H9 (cell line): ENCODE measurements at regions not wholly inside any gene's neighbourhood (a gene's known extent, or its start where the extent isn't known, plus 50 kb on each side); places are given as distances from the start of the nearest gene placed in this dataset.

Source experiments
- DNase-seq: peaks from one replicate; pipeline ENCODE4 v3.0.0-alpha.2; 2017
- H2AFZ ChIP-seq: one replicate; pipeline ENCODE4 v1.6.1; 2013; ENCODE audit warnings: mild to moderate bottlenecking, low read length, control low read depth, moderate library complexity
- H2AK5ac ChIP-seq: 2 replicates; pipeline ENCODE4 v1.6.1; 2013; ENCODE audit warnings: low read length, control low read depth, mixed read lengths; ENCODE audit not compliant: insufficient read length
- H2BK120ac ChIP-seq: one replicate; pipeline ENCODE4 v1.6.1; 2013; ENCODE audit warnings: low read depth, mild to moderate bottlenecking, low read length, control low read depth, inconsistent platforms; ENCODE audit not compliant: poor library complexity, severe bottlenecking
- H2BK12ac ChIP-seq: 2 replicates; pipeline ENCODE4 v1.6.1; 2013; ENCODE audit warnings: low read length, control low read depth, mixed read lengths, low read depth; ENCODE audit not compliant: insufficient read length
- H2BK15ac ChIP-seq: 2 replicates; pipeline ENCODE4 v1.6.1; 2013; ENCODE audit warnings: low read depth, low read length, control low read depth
- H2BK20ac ChIP-seq: one replicate; pipeline ENCODE4 v1.6.1; 2013; ENCODE audit warnings: low read depth, mild to moderate bottlenecking, low read length, control low read depth, inconsistent platforms; ENCODE audit not compliant: poor library complexity, severe bottlenecking
- H2BK5ac ChIP-seq: 2 replicates; pipeline ENCODE4 v1.6.1; 2013; ENCODE audit warnings: low read length, control low read depth, mixed read lengths; ENCODE audit not compliant: insufficient read length
- H3K14ac ChIP-seq: 2 replicates; pipeline ENCODE4 v1.6.1; 2013; ENCODE audit warnings: low read length, control low read depth; ENCODE audit not compliant: insufficient read depth
- H3K18ac ChIP-seq: 2 replicates; pipeline ENCODE4 v1.6.1; 2013; ENCODE audit warnings: low read depth, mild to moderate bottlenecking, mixed read lengths, low read length, control low read depth; ENCODE audit not compliant: insufficient read length
- H3K23ac ChIP-seq: 2 replicates; pipeline ENCODE4 v1.6.1; 2013; ENCODE audit warnings: low read length, control low read depth, mixed read lengths, low read depth; ENCODE audit not compliant: insufficient read length
- H3K23me2 ChIP-seq: 2 replicates; pipeline ENCODE4 v1.6.1; 2013; ENCODE audit warnings: low read depth, mild to moderate bottlenecking, mixed read lengths, low read length, control low read depth; ENCODE audit not compliant: insufficient read length, poor library complexity, severe bottlenecking
- H3K27ac ChIP-seq: 2 replicates; pipeline ENCODE4 v1.5.1; 2013; ENCODE audit warnings: low read length, control low read depth, mixed read lengths, low read depth; ENCODE audit not compliant: insufficient read length
- H3K27me3 ChIP-seq: 2 replicates; pipeline ENCODE4 v1.6.1; 2013; ENCODE audit warnings: low read length, control low read depth, inconsistent platforms; ENCODE audit not compliant: insufficient read depth
- H3K4ac ChIP-seq: 2 replicates; pipeline ENCODE4 v1.6.1; 2013; ENCODE audit warnings: low read depth, mild to moderate bottlenecking, control low read depth, inconsistent platforms, low read length, moderate library complexity
- H3K4me1 ChIP-seq: 2 replicates; pipeline ENCODE4 v1.6.1; 2013; ENCODE audit warnings: low read length, control low read depth, inconsistent platforms; ENCODE audit not compliant: insufficient read depth
- H3K4me2 ChIP-seq: 2 replicates; pipeline ENCODE4 v1.6.1; 2013; ENCODE audit warnings: low read length, control low read depth, mixed read lengths; ENCODE audit not compliant: insufficient read length, insufficient read depth
- H3K56ac ChIP-seq: 2 replicates; pipeline ENCODE4 v1.6.1; 2013; ENCODE audit warnings: low read depth, mild to moderate bottlenecking, mixed read lengths, low read length, control low read depth; ENCODE audit not compliant: insufficient read length
- H3K79me1 ChIP-seq: 2 replicates; pipeline ENCODE4 v1.6.1; 2013; ENCODE audit warnings: low read depth, mild to moderate bottlenecking, moderate library complexity, low read length, control low read depth, inconsistent platforms; ENCODE audit not compliant: insufficient read depth, poor library complexity, severe bottlenecking
- H3K79me2 ChIP-seq: 2 replicates; pipeline ENCODE4 v1.6.1; 2013; ENCODE audit warnings: low read length, control low read depth, inconsistent platforms; ENCODE audit not compliant: insufficient read depth
- H3K9ac ChIP-seq: 2 replicates; pipeline ENCODE4 v1.6.1; 2013; ENCODE audit warnings: low read length, control low read depth, mixed read lengths; ENCODE audit not compliant: insufficient read length; ENCODE audit errors: extremely low read depth
- H3K9me3 ChIP-seq: one replicate; pipeline ENCODE4 v1.6.1; 2013; ENCODE audit warnings: low read depth, low read length, inconsistent platforms; ENCODE audit not compliant: control insufficient read depth
- H3T11ph ChIP-seq: one replicate; pipeline ENCODE4 v1.6.1; 2013; ENCODE audit warnings: mild to moderate bottlenecking, low read length, control low read depth, inconsistent platforms
- H4K20me1 ChIP-seq: one replicate; pipeline ENCODE4 v1.6.1; 2013; ENCODE audit not compliant: control insufficient read depth, insufficient read length, insufficient read depth
- H4K5ac ChIP-seq: 2 replicates; pipeline ENCODE4 v1.6.1; 2013; ENCODE audit warnings: low read depth, mild to moderate bottlenecking, mixed read lengths, low read length, control low read depth; ENCODE audit not compliant: insufficient read length
- H4K8ac ChIP-seq: replicated peaks from 2 replicates; pipeline ENCODE4 v1.6.1; 2013; ENCODE audit warnings: low read length, control low read depth, mixed read lengths, low read depth; ENCODE audit not compliant: insufficient read length
- H4K91ac ChIP-seq: 2 replicates; pipeline ENCODE4 v1.6.1; 2013; ENCODE audit warnings: low read depth, mild to moderate bottlenecking, moderate library complexity, mixed read lengths, low read length, control low read depth; ENCODE audit not compliant: insufficient read length
- H3K27ac Mint-ChIP-seq, 3 experiments: 2 replicates in 2 of 3; 3 replicates in 1 of 3; pipeline ENCODE4 v1.8.0; 2020 to 2021; ENCODE audit warnings: mixed read lengths in 3 of 3, mild to moderate bottlenecking in 1 of 3, moderate library complexity in 1 of 3
- H3K27me3 Mint-ChIP-seq: 2 replicates; pipeline ENCODE4 v1.8.0; 2021; ENCODE audit warnings: low read depth, mild to moderate bottlenecking, moderate library complexity, mixed read lengths
- H3K36me3 Mint-ChIP-seq, 3 experiments: 2 replicates in 2 of 3; 3 replicates in 1 of 3; pipeline ENCODE4 v1.8.0; 2020 to 2021; ENCODE audit warnings: low read depth in 3 of 3, mixed read lengths in 3 of 3; ENCODE audit not compliant: insufficient read depth in 1 of 3
- H3K4me1 Mint-ChIP-seq, 2 experiments: 2 replicates each; pipeline ENCODE4 v1.8.0; 2020; ENCODE audit warnings: mixed read lengths in 2 of 2
- H3K4me3 Mint-ChIP-seq, 2 experiments: 2 replicates in 1 of 2; 3 replicates in 1 of 2; pipeline ENCODE4 v1.8.0; 2020 to 2021; ENCODE audit warnings: mild to moderate bottlenecking in 2 of 2, mixed read lengths in 2 of 2, moderate library complexity in 1 of 2
- H3K9me3 Mint-ChIP-seq, 2 experiments: 2 replicates in 1 of 2; 3 replicates in 1 of 2; pipeline ENCODE4 v1.8.0; 2020; ENCODE audit warnings: mild to moderate bottlenecking in 2 of 2, mixed read lengths in 2 of 2, moderate library complexity in 1 of 2
- WGBS: extraction: QIAGEN DNeasy Blood & Tissue Kit; methylation state at CpG from one replicate; pipeline ENCODE4 v1.1.7; 2013; ENCODE audit warnings: missing lambda C conversion rate, low lambda C conversion rate, mixed read lengths; ENCODE audit not compliant: insufficient read length; ENCODE audit errors: extremely low coverage; 5-methylcytosine and 5-hydroxymethylcytosine counted together
- TF ChIP-seq, protein P1 (sequence below): fragments of 200-600 bp; sonication (generic); conservative IDR thresholded peaks from 3 replicates; pipeline ENCODE4 v1.8.0; 2021; ENCODE audit warnings: antibody characterized with exemption, mild to moderate bottlenecking

DNA sequence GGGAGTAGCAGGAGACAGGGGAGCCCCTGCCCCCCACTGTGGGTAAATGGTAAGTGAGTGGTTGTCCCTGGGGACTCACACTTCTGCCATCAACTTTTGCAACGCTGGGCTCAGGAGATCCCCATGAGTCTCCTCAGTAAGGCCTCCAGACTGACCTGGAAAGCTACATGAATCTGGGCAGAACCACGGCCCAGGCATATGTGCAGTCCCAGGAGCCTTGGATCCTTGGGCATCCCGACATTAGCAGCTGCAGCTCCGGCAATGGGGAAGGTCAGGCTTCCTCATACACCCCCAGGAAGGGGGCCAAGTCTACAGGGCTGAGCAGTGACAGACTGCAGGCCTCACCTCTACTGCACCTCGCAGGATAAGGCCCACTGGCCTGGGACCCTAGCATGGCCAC, 868.7 kb upstream of the ADGRL4 start:
- Histone ChIP-seq H4K20me1 (no peaks in the 10 kb centered on the region), H2BK20ac (no peak overlapping the region), H3K9ac (no peak overlapping the region), H3K79me2 (no peaks in the 10 kb centered on the region), H3K4me1 (no peaks in the 10 kb centered on the region), H3K56ac (no peak overlapping the region), H3T11ph (no peak overlapping the region), H4K91ac (no peak overlapping the region), H3K4me2 (no peak overlapping the region), H2AK5ac (no peak overlapping the region), H3K23me2 (no peaks in the 10 kb centered on the region), H3K23ac (no peak overlapping the region), H3K27ac (no peak overlapping the region), H3K27me3 (no peaks in the 10 kb centered on the region), H3K14ac (no peak overlapping the region), H4K8ac (no peak overlapping the region), H3K18ac (no peak overlapping the region), H2BK15ac (no peak overlapping the region), H3K79me1 (no peaks in the 10 kb centered on the region), H3K4ac (no peak overlapping the region), H3K9me3 (no peaks in the 10 kb centered on the region), H2BK12ac (no peak overlapping the region), H2AFZ (no peak overlapping the region), H2BK5ac (no peak overlapping the region), H2BK120ac (no peak overlapping the region), H4K5ac (no peak overlapping the region)
- no peaks in the 10 kb centered on the region for H3K4me1 Mint-ChIP-seq
- no peak overlapping the region for H3K27ac Mint-ChIP-seq
- peaks cover 7 to 19% of the 10 kb centered on the region in 2 experiments; a peak in 4 of 5 replicates for H3K9me3 Mint-ChIP-seq
- no peaks in the 10 kb centered on the region for H3K27me3 Mint-ChIP-seq
- WGBS = no CpG with 5 or more reads among the region's 5 CpGs
- DNase-seq = no peak
- TF ChIP-seq, protein P1, sequence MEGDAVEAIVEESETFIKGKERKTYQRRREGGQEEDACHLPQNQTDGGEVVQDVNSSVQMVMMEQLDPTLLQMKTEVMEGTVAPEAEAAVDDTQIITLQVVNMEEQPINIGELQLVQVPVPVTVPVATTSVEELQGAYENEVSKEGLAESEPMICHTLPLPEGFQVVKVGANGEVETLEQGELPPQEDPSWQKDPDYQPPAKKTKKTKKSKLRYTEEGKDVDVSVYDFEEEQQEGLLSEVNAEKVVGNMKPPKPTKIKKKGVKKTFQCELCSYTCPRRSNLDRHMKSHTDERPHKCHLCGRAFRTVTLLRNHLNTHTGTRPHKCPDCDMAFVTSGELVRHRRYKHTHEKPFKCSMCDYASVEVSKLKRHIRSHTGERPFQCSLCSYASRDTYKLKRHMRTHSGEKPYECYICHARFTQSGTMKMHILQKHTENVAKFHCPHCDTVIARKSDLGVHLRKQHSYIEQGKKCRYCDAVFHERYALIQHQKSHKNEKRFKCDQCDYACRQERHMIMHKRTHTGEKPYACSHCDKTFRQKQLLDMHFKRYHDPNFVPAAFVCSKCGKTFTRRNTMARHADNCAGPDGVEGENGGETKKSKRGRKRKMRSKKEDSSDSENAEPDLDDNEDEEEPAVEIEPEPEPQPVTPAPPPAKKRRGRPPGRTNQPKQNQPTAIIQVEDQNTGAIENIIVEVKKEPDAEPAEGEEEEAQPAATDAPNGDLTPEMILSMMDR = no peak
- no peak overlapping the region for H3K4me3 Mint-ChIP-seq
- peaks cover 0 to 19% (median 3%) of the 10 kb centered on the region in 3 experiments; a peak in 5 of 7 replicates for H3K36me3 Mint-ChIP-seq
